NCI-H1417 (cell line): ENCODE measurements at regions not wholly inside any gene's neighbourhood (a gene's known extent, or its start where the extent isn't known, plus 50 kb on each side); places are given as distances from the start of the nearest gene placed in this dataset.
"Not testable (repeated sequence)": the region's sequence is repeated elsewhere in the genome, so short reads cannot be mapped to it uniquely, and the experiment has no call there.

ENCODE experiments used
- DNase-seq, 3 experiments: peaks; one replicate each; lab custom pipeline; 2025; lab: John Stamatoyannopoulos, UW

DNA sequence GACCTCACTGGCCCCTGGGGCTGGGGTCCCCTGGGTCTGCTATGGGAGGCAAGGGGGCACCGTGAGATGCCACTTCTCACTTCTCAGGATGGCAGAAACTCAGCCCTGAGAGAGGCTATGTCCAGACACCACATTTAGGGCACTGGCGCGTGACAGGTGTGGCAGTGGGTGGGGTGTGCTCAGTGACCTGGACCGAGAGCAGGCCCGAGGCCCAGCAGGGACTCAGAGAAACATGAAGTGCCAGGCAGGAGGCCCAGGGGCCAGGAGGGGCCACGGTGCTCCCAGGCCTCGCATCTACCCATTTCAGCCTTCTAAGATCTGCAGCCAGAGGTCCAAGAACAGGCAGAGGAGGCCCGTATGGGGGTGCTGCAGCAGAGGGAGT, 214.9 kb upstream of the SGCG start:
- not testable (repeated sequence) for DNase-seq

DNA sequence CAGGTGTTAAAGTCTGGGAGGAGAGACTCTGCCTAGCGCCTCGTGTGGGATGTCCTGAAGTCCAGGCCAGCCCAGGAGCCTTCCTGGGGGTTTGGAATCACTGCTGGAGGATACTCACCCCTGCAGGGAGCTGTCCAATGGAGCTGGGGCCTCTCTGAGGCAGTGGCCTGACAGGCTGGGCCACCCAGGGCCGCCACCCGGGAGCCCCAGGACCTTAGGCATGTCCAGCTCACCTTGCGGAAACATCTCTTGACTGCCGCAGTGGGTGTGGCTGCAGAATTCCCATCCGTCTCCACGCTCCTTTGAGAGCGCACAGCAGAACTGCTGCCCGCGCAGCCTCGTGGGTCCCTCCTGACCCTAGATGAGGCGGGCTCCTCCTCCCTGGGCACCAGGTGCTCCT, 214.0 kb upstream of the SGCG start:
- not testable (repeated sequence) for DNase-seq

DNA sequence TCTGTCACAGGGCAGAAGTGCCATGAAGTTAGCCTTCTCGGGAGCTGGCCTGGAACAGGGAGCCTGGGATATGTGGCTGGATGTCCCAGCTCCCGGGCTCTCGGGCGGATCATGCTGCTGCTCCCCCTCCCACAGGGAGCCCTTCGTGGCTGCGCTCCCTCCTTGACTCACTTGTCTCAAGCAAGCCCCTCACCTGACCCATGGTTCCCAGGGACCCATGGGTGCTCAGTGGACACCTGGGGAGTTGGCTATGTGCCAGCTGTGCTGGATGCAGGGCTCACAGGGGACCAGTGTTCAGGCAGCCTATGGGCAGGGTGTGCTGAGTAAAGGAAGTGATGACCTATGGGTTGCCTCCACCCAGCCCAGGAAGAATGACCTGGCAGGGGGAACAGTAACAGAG, 213.1 kb upstream of the SGCG start:
- DNase-seq = no peak

DNA sequence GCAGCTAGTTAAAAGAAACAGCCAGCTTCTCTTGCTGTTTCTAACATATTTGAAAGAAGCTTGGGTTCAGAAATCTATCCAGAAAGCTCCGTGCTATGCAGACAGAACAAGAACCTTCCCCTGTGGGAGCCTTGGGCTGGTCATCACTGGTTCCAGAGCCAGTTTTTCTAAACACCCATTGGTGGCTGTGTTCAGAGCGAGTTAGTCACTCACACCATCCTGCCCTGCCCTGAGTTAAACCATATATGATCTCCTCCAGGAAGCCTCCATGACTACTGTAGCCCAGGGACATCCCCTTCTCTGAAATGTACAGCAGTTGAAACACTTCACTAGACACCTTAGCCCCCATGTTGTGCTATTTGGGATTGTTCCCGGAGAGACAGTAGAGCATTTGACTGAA, 200.8 kb upstream of the SGCG start:
- DNase-seq = no peak

DNA sequence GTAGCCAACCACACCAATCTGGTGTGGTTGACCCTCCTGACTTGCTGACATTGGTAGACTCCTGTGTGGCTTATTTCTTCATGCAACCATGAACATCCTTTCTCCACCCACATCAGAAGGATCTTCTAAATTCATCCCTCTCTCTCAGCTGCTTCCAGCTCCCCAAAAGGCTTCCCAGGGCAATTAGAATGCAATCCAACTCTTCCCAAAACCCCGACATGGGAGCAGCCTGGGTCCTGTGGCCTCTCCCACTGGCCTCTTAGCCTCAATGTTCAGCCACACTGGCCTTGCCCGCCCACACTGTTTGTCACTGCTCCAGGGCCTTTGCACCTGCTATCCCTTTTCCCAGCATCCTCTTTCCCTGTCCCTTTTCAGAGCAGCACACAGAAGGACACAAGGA, 199.8 kb upstream of the SGCG start:
- DNase-seq = no peak

DNA sequence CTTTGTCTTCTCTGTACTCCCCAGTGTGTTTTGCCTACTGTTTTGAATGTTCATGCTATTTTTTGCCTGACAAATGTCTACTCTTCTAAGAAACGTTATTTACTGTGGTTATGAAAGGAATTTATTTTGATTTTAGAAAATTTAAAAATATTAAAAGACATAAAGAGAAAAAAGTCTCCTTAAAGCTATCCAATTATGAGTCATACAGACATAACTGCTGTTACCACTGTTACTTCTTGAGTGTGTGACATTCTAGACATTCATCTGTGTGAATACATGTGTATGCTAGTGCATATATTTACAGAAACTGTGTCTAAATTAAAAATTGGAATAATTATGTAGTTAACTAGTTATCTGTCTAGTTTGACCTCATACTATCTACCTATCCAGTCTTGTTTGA, 187.6 kb upstream of the SGCG start:
- DNase-seq = no peak

DNA sequence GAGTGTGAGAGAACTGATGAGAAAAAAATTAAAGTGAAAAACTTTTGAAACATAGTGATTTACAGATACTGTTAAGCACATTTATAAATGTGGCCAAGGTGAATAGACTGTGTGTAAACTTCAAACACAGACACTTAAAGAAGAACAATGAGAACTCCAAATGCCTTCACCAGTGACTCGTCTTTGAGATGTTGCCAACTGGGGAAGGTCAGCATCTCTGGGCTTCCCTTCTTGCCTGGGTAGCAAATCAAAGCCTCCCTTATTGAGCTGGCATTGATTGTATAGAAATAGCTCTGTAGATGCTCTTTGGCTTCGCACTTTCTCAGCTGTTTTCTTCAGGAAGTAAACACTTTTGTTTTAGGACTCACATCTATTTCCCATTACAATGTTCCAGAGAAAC, 177.3 kb upstream of the SGCG start:
- no peak for DNase-seq

DNA sequence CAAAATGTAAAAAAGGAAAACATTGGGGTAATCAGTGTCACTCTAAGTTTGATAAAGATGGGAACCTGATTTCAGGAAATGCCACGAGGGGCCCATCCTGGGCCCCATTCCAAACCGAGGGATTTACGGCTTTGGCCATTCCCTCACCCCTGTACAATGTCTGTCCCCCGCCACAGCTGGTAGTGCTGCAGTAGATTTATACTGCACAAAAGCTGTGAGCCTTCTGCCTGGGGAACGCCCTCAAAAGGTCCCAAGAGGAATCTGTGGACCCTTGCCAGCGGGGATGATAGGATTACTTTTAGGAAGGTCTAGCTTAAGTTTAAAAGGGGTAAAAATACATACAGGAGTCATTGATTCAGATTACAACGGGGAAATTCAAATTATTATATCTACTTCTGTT, 173.4 kb upstream of the SGCG start:
- no peak for DNase-seq

DNA sequence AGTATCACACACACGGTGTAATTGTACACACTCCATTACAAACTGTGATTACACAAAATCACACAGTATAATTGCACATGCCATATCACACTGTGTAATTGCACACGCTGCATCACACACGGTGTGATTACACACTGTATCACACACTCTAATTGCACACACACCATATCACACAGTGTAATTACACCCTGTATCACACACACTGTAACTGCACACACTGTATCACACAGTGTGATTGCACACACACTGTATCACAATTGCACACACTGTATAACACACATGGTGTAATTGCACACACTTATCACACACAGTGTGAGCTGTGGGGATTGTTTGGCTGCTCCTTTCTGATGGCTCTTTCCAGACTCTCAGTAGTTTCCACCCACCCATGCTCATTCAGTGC, 162.6 kb upstream of the SGCG start:
- no peak for DNase-seq

DNA sequence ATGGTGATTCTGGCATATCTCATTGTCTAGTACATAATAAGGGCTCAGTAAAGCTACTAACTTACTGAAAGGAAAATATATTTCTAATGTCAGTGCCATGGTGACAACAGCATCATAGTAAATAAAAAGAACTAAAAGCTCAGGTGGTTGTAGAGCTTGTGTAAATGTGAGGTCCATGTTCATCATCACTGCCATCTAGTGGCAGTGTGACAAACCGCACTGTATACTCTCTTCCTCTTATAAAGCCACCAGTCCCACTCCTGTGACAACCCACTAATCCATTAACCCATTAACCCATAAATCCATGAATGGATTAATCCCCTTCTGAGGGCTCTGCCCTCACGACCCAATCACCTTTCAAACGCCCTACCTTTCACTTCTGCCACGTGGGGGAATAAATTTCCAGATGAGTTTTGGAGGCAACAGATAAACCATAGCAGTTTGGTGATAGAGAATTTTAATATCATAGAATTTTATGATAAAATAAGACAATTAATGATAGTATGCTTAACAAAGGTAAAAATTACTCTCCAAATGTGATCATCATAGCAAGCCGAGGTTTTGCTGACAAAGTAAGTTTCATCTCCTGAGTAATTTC, 160.4 kb upstream of the SGCG start:
- peak; percentile 14 to 63 (median 24) for DNase-seq

DNA sequence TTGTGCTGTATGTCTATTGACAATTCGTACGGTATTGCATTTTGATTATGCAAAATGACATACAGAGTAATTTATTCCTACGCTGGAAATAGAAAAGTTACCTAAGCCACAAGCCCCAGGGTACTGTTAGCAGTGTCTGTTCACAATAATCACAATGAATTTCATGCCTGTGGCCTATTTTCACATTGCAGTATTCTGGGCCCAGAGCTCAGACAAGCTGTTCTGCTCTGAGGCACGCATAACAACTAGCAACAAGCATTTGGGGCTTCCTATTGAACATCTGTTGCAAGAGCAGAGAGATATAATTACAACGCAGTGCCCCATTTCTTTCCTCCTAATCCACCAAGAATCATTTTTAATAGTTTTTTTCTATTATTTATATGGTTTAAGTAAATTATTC, 158.9 kb upstream of the SGCG start:
- DNase-seq = no peak

DNA sequence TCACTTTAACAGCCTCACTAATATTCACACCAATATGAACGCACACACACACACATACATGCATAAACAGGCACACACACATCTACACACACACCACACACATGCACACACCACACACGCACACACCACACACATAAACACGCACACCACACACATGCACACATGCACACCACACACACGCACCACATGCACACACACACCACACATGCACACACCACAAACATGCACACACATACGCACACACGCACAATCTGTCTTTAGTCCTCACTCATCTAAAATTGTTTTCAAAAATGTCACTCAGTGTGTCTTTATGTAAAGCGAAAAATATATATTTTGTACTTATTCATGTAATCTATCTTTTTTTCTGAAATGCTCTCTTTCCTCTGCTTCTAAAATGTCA, 158.1 kb upstream of the SGCG start:
- no peak for DNase-seq

DNA sequence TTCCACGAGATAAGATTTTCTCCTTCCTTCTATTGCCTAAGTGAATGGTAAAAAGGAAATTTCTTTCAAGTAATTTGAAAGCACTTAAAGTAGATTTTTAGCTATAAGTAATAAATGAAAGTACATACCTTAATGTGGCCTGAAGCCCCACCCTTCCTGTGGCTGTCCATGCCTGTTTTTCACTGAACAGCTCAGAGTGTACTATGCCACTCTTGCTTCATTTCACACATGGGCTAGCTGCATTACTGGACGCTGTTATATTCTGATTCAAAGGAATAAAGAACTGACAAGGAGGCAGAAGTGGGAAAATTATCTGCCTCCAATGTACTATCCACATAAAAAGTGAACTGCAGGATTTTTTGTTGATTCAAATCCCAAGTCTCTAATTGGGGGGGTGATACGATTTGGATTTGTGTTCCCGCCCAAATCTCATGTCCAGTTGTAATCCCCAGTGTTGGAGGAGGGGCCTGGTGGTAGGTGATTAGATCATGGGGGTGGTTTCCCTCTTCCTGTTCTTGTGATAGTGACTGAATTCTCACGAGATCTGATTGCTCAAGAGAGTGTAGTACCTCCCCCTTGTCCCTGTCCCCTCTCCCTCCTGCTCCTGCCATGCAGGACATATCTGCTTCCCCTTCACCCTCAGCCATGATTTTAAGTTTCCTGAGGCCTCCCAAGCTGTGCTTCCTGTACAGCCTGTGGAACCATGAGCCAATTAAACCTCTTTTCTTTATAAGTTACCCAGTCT, 154.7 kb upstream of the SGCG start:
- no peak for DNase-seq

DNA sequence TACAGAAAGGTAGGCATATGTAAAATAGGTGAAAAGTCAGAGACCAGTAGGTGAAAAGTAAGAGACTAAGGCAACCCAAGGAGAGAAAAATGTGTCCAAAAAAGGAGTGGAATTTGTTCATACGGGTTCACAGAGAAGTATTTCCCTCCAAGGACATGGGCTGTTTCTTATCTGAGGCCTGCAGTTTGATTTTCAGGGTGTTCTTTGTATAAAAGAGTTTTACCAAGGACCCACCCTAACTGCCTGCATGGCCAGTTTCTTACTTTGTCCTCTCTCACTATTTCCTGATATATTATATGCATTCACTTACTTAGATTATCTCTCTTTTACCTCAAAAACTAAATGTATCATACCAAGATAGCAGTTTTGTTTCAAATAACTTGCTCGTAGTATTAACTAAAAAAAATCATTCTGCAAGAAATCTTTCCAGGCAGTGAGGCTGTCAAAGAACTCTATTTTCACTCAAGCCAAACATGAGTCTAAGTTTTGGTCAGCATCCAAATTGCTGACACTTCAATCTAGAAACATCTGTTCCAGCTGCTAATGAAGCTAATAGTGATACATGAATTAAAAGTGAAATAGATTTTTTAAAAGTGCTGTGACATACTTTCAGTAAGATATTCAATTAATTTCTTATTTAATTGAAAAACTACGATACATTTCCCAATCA, 141.4 kb upstream of the SGCG start:
- DNase-seq = no peak

DNA sequence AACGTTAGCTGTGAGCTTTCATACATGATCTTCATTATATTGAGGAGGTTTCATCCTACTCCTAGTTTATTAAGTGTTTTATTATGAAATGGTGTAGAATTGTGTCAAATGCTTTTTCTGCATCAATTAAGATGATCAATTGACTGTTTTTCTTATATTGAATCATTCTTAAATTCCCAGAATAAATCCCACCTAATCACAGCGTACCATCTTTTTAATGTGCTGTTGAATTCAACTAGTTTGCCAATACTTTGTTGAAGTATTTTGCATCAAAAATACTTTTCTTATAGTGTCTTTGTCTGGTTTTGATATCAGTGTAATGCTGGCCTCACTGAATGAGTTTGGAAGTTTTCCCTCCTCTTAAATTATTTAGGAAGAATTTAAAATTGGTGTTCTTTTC, 138.6 kb upstream of the SGCG start:
- DNase-seq = no peak

DNA sequence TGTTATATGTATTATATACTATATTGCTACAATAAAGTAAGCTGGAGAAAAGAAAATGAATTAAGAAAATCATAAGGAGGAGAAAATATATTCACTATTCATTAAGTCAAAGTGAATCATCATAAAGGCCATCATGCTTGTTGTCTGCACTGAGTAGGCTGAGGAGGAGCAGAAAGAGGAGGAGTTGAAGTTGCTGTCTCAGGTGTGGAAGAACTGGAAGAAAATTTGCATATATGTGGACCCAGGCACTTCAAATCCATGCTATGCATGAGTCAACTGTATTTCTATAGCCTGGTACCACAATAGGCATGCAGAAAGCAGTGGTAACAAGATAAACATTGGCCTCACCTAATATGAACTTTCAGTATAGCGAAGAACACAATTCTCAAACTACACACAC, 135.9 kb upstream of the SGCG start:
- no peak for DNase-seq

DNA sequence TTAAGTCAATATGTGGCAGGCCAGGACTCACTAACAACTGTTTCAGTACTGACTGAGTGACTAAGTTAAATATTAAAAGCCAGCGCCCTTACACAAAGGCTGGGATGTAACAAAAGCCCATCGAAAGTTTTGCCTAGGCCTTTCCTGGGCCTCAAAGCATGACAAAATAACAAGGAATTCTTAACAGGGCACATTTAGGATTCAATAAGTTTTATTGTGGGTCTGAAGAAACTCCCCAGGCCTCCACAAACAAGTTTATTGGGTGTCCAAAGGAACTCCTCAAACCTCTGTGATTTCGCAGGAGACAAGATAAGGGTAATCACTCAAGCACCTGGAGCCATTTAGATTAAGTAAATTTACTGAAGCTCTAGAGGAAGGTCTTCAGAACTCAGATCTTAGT, 130.7 kb upstream of the SGCG start:
- no peak for DNase-seq

DNA sequence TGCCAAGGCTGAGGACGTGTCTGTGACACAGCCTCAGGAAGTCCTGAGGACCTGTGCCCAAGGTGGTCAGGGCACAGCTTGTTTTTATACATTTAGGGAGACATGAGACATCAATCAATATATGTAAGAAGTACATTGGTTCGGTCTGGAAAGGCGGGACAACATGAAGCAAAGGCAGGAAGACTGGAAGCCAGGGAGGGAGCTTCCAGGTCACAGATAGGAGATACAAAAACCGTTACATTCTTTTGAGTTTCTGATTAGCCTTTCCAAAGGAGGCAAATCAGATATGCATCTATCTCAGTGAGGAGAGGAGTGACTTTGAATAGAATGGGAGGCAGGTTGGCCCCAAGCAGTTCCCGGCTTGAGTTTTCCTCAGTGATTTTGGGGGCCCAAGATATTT, 127.1 kb upstream of the SGCG start:
- not testable (repeated sequence) for DNase-seq

DNA sequence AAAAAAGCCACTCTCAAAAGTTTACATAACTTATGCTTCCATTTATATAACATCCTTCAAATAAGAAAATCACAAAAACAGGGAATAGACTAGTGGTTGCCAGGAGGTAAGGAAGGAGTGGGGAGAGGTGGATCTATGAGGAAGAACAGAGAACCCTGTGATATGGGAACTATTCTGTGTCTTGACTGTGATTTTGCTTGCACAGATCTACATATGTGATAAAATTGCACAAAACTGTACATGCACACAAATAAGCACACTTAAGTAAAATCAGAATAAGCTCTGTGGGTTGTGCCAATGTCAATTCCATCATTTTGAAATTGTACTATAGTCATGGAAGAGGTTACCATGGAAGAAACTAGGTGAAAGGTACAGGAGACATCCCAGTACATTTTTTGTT, 121.6 kb upstream of the SGCG start:
- no peak for DNase-seq

DNA sequence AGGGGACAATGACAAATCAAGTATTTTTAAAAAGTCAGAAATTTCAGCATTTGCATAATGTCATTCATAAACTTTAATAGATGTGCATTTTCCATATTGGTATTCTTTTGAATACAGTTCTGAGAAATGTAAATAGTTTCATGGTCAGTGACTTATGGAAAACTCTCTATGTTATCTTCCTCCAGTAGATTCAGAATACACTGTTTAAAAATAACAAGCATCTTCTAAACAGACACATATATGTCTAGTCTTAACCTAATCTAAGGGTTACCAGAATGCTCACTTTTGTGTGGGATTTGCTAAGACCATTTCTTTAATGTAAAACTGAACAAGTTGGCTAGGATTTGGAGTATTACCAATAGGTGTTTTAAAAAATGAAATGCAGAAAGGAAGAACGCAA, 119.8 kb upstream of the SGCG start:
- DNase-seq = no peak

DNA sequence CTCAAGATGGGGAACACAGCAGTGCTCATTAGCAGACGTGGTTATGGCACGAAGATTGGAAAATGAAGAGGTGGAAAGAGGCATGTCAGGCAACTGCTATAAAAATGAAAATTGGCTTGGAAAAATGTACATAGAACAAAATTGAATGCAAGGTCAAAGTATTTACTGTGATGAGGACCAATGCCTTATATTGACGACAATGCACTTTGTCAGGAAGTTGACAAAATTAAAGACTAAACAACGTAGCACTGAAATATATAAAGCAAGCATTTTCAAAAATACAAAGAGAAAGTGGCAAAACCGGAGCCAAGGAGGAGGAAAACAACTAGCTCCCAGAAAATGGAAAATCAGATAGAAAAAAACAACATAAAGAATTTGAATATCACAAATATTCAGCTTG, 113.7 kb upstream of the SGCG start:
- DNase-seq = no peak

DNA sequence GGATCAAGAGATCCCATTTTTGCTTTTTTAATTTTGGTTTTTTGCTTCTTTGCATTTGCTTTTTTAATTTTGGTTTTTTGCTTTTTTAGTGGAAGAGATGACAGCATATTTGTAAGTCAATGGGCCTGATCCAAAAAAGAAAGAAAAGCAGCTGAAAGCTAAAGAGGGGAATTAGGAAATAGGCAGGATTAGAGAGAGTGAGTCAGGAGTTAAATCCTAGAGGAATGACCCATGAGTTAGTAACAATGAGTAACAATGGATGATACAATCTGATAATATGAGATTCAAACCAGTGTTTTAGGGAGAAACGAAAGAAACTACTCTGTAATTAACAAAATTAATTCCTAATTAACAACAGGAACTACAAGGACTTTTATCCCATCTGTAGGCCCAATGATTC, 111.2 kb upstream of the SGCG start:
- no peak for DNase-seq

DNA sequence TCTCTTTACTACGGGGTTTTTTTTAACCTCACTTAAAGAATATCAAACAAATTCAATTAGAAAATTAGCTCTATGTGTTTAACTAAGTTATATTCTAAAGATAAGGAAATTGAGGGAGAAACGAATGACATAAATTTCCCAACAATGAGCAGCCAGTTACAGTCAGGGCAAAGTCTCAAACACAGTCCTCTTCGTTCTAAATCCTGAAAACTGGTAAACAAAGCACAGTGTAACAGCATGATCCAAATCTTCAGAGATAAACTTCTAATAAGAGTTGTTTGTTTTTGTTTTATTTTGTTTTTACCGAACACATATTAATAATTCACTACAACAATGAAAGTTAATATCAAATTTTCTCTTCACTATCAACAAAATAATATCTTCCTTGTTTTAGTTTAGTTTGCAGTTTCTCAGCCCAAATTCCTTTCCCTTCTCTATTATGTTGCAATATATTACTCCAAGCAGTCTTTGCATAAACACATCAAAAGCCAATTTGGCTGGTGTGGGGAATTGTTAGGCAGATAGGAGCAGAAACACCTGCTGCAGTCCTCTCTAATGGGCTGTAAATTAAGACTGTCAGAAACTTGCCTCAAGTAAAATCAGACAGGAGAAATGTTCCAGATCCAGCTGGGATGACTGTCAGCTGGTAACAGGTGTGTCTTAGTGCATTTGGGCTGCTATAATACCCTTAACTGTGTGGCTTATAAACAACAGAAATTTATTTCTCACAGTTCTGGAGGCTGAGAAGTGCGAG, 106.5 kb upstream of the SGCG start:
- DNase-seq = peak; percentile 13 to 82 (median 36)
